GM12892 (cell line): ENCODE measurements at regions not wholly inside any gene's neighbourhood (a gene's known extent, or its start where the extent isn't known, plus 50 kb on each side); places are given as distances from the start of the nearest gene placed in this dataset.

Experiments
- POLR2A ChIP-seq: IDR thresholded peaks from 2 replicates; pipeline ENCODE4 v1.6.1; 2011; ENCODE audit warnings: low read depth, low read length, control low read depth
- POLR2AphosphoS5 ChIP-seq: IDR thresholded peaks from 2 replicates; pipeline ENCODE4 v1.6.1; 2011; ENCODE audit warnings: low read depth, low read length, control low read depth
- TAF1 ChIP-seq: IDR thresholded peaks from 2 replicates; pipeline ENCODE4 v1.6.1; 2011; ENCODE audit warnings: low read depth, mild to moderate bottlenecking, control low read depth, low read length, borderline replicate concordance

DNA sequence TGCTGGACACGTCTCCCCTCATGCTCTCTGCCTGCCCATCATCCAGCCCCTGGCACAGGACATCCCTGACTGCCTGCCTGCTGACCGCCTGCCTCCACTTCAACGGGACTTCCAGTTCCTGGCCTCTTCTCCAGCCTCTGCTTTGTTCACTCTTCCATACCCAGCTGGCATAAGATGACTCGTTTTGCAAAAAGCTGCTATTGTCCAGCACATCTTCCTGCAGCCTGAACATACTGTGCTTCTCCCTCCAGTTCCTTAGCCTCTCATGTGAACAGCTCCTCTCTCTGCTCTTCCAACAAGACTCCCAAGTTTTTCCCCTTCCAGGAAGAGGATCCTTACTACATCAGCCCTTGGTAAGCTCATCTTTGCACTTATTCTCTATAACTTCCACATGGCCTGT is 62.4 kb upstream of the SKOR2 start:
- no peak for TF ChIP-seq POLR2AphosphoS5
- no peak for TF ChIP-seq POLR2A
- no peak for TF ChIP-seq TAF1
